ENCODE measurements at regions not wholly inside any gene's neighbourhood (a gene's known extent, or its start where the extent isn't known, plus 50 kb on each side); places are given as distances from the start of the nearest gene placed in this dataset.

DNA sequence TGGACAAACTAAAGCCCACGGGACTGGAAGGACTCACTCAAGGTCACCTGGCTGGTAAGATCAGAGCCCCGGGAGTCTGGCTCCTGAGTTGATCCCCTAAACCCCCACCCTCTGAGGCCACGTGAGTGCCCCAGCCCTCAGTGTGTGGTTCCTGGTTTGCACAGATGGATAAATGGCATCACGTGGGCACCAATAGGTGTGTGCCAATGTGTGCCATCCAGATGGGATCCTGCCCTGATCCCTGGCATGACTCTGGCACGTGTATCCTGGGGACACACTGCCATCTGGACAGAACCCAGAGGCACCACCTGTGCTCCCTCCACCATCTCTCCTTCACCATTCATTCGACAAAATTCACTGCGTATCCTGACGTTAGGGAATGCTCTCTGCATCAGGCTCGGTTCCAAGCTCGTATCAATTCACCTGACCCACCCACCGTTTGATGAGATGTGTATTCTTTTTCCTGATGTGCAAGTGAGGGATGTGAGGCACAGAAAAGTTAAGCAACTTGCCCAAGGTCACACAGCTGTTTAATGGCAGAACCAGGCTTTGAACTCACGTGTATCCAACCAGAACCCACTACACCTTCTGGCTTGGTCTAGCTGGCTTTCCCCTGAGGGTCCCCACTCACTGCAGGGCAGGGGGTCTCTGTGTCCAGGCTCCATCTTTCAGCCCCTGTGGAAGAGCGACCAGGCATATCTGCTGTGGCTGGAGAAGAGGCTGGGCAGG is 49.8 kb upstream of the PAX7 start (continued):
- TF ChIP-seq SIN3A (conservative IDR thresholded peaks at IDR 0.05 in 1 of 2, IDR thresholded peaks at IDR 0.05 in 1 of 2; ENCODE audit: low read depth in 1 of 2, low read length in 2 of 2), result no peak
- no peak for TF ChIP-seq GTF2F1 (IDR thresholded peaks at IDR 0.05; ENCODE audit: borderline replicate concordance, low read depth, low read length)
- TF ChIP-seq RNF2 (IDR thresholded peaks at IDR 0.05; ENCODE audit: borderline replicate concordance, low read depth, low read length, missing control alignments, poor library complexity, severe bottlenecking), result no peak
- TF ChIP-seq SIX5 (IDR thresholded peaks at IDR 0.05; ENCODE audit: low read depth, low read length), result no peak
- TF ChIP-seq RXRA (IDR thresholded peaks at IDR 0.05; ENCODE audit: insufficient read depth, low read depth, low read length), result no peak
- TF ChIP-seq, protein P1, sequence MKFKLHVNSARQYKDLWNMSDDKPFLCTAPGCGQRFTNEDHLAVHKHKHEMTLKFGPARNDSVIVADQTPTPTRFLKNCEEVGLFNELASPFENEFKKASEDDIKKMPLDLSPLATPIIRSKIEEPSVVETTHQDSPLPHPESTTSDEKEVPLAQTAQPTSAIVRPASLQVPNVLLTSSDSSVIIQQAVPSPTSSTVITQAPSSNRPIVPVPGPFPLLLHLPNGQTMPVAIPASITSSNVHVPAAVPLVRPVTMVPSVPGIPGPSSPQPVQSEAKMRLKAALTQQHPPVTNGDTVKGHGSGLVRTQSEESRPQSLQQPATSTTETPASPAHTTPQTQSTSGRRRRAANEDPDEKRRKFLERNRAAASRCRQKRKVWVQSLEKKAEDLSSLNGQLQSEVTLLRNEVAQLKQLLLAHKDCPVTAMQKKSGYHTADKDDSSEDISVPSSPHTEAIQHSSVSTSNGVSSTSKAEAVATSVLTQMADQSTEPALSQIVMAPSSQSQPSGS (IDR thresholded peaks at IDR 0.05; ENCODE audit: low read length), result no peak
- no peak for TF ChIP-seq TAF1 (IDR thresholded peaks at IDR 0.05; ENCODE audit: low read depth, low read length)
- TF ChIP-seq HDAC6 (IDR thresholded peaks at IDR 0.05; ENCODE audit: low read depth, low read length), result no peak
- TF ChIP-seq JUN (IDR thresholded peaks at IDR 0.05; ENCODE audit: low read depth, low read length), result no peak
